Breast epithelium (tissue), 4 donors: ENCODE measurements at regions not wholly inside any gene's neighbourhood (a gene's known extent, or its start where the extent isn't known, plus 50 kb on each side); places are given as distances from the start of the nearest gene placed in this dataset.

Source experiments
- DNase-seq, 2 donors: peaks; one replicate each; pipeline ENCODE4 v3.0.0-alpha.2; 2019; ENCODE audit warnings: low spot score in 2 of 2
- H3K27ac ChIP-seq, 2 donors: fragments of 200-600 bp; sonication (generic) in 1 of 2; one replicate each; pipeline ENCODE4 v1.5.1; 2016 to 2019; ENCODE audit warnings: mild to moderate bottlenecking in 1 of 2
- H3K27me3 ChIP-seq, 2 donors: fragments of 200-600 bp; sonication (generic) in 1 of 2; one replicate each; pipeline versions ENCODE4 v1.5.1 to v1.6.0; 2017 to 2019; ENCODE audit warnings: control low read depth in 1 of 2, mild to moderate bottlenecking in 1 of 2
- H3K36me3 ChIP-seq: fragments of 200-600 bp; one replicate; pipeline ENCODE4 v1.5.1; 2019
- H3K4me1 ChIP-seq, 2 donors: fragments of 200-600 bp; sonication (generic); one replicate each; pipeline ENCODE4 v1.5.1; 2016 to 2019; ENCODE audit warnings: control low read depth in 1 of 2
- H3K4me3 ChIP-seq, 3 donors: fragments of 200-600 bp; sonication (generic); 1 replicate in 2 of 3; 2 replicates in 1 of 3; pipeline ENCODE4 v1.5.1; 2016 to 2019; ENCODE audit warnings: mild to moderate bottlenecking in 3 of 3, moderate library complexity in 2 of 3
- H3K9me3 ChIP-seq, 2 donors: fragments of 200-600 bp; sonication (generic) in 1 of 2; one replicate each; pipeline ENCODE4 v1.5.1; 2016 to 2019; ENCODE audit warnings: control low read depth in 1 of 2
- POLR2A ChIP-seq: fragments of 450-650 bp; IDR thresholded peaks from one replicate; pipeline ENCODE4 v1.6.1; 2016; ENCODE audit warnings: antibody characterized with exemption, mild to moderate bottlenecking, moderate library complexity
- POLR2AphosphoS5 ChIP-seq, 3 donors: sonication (generic); formaldehyde crosslinking; IDR thresholded peaks; one replicate each; pipeline ENCODE4 v1.6.1; 2017; ENCODE audit warnings: antibody characterized with exemption in 3 of 3
- intact Hi-C: fragments of 100-400 bp; cut with DNase I; formaldehyde crosslinking; loops from one replicate; pipeline ENCODE4 v1.15.1; 2023; ENCODE audit warnings: low total_unique reads
- TF ChIP-seq, protein P1 (sequence below), 3 donors: fragments of 450-650 bp; IDR thresholded peaks; one replicate each; pipeline ENCODE4 v1.5.1; 2016 to 2017; ENCODE audit warnings: antibody characterized with exemption in 3 of 3, mild to moderate bottlenecking in 3 of 3, moderate library complexity in 3 of 3

DNA sequence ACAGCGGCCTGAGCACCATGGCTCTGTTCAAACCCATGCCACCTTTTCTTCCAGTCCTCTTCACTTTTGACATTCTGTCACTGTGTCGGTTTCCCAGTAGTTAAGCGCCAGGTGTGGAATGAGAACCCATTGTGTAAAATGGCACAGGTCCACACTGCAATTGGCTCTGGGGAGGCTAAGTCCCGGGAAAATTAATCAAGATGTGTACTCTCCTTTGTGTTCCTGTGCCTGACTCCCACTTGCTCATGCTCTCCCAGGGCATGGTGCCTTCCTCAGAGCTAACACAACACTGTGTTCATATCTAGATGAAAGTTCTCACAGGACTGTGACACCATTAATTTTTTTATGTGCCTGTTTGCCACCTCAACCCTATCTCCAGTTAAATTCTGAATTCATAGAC, 59.0 kb upstream of the BTG3 start:
- no peaks in the 10 kb centered on the region for H3K27me3 ChIP-seq
- H3K4me1 ChIP-seq: peaks cover 0 to 8% of the 10 kb centered on the region in 2 donors
- no peaks in the 10 kb centered on the region for H3K36me3 ChIP-seq
- no peaks in the 10 kb centered on the region for H3K9me3 ChIP-seq
- no peak for DNase-seq
- H3K27ac ChIP-seq: no peak overlapping the region
- TF ChIP-seq POLR2AphosphoS5 (IDR thresholded peaks at IDR 0.05): no peak
- no peak for TF ChIP-seq POLR2A
- TF ChIP-seq, protein P1, sequence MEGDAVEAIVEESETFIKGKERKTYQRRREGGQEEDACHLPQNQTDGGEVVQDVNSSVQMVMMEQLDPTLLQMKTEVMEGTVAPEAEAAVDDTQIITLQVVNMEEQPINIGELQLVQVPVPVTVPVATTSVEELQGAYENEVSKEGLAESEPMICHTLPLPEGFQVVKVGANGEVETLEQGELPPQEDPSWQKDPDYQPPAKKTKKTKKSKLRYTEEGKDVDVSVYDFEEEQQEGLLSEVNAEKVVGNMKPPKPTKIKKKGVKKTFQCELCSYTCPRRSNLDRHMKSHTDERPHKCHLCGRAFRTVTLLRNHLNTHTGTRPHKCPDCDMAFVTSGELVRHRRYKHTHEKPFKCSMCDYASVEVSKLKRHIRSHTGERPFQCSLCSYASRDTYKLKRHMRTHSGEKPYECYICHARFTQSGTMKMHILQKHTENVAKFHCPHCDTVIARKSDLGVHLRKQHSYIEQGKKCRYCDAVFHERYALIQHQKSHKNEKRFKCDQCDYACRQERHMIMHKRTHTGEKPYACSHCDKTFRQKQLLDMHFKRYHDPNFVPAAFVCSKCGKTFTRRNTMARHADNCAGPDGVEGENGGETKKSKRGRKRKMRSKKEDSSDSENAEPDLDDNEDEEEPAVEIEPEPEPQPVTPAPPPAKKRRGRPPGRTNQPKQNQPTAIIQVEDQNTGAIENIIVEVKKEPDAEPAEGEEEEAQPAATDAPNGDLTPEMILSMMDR (IDR thresholded peaks at IDR 0.05): no peak
- intact Hi-C loops: no loop called here
- no peak overlapping the region for H3K4me3 ChIP-seq

DNA sequence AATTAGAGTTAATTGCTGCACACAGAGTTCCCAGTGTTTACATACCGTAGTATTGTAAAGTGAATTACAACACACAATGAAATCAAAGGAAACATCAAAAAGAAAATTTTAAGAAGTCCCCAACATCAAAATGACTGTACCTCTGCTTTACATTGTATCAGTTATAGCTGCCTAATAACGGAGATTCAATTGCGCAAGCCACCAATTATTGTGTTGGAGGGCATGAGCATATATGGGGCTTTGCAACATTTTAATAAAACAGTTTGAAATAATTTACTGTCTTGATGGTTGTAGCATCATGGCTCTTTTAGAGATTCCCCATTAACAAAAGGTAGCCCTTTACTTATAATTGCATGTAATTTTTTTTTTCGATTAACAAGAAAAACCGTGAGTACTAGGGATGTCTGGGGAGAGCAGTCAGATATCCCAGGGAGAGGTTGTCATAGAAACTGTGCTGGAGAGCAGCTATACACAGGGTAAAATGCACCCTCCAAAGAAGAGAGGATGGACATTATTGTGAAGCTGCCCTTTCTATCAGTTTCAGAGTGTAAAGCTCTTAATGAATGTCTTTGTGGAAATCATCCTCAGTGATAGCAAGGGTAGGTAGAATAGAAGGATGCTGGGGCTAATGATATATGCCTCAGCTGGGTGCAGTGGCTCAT, 55.9 kb upstream of the BTG3 start:
- no peaks in the 10 kb centered on the region for H3K27me3 ChIP-seq
- H3K27ac ChIP-seq: no peak overlapping the region
- TF ChIP-seq POLR2A (no peak), POLR2AphosphoS5 (IDR thresholded peaks at IDR 0.05) (no peak)
- TF ChIP-seq, protein P1 (IDR thresholded peaks at IDR 0.05): no peak
- no peaks in the 10 kb centered on the region for H3K36me3 ChIP-seq
- H3K4me1 ChIP-seq: peaks cover 0 to 8% of the 10 kb centered on the region in 2 donors
- intact Hi-C loops: no loop called here
- H3K9me3 ChIP-seq: no peaks in the 10 kb centered on the region
- H3K4me3 ChIP-seq: no peak overlapping the region
- DNase-seq: no peak

DNA sequence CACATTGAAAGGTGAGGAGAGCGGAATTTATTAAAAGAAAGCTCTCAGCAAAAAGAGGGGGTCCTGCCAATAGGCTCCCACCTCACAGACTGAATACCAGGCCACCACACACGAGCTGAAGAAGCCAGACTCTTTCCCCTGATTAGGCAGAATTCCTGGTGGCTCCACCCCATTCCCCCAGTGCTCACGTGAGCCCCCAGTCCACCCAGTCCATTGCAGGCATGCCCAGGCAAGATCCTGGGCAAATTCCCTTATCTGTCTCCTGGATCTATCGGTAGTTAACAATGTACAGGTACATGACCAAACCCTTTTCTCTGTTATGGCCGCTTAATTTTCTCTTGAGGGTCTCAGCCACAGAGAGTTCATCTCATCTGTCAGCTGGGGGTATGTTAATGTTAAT, 54.6 kb upstream of the BTG3 start:
- intact Hi-C loops: no loop called here
- H3K9me3 ChIP-seq: no peaks in the 10 kb centered on the region

More for the DNA sequence above, 54.6 kb upstream of the BTG3 start:
- Histone ChIP-seq H3K4me3 (no peak overlapping the region), H3K36me3 (no peaks in the 10 kb centered on the region), H3K27me3 (no peaks in the 10 kb centered on the region), H3K27ac (no peak overlapping the region), H3K4me1 (no peaks in the 10 kb centered on the region)
- DNase-seq: no peak
- TF ChIP-seq POLR2A: no peak
- TF ChIP-seq, protein P1 (IDR thresholded peaks at IDR 0.05): no peak
- no peak for TF ChIP-seq POLR2AphosphoS5 (IDR thresholded peaks at IDR 0.05)
